BLaER1 (cell line): ENCODE measurements at regions not wholly inside any gene's neighbourhood (a gene's known extent, or its start where the extent isn't known, plus 50 kb on each side); places are given as distances from the start of the nearest gene placed in this dataset.
A peak's percentile ranks its signal among the peaks of the same experiment; 100 is the strongest.
"Not testable (repeated sequence)": the region's sequence is repeated elsewhere in the genome, so short reads cannot be mapped to it uniquely, and the experiment has no call there.

Experiments used
- H3K27ac ChIP-seq: shearing (Covaris generic); formaldehyde crosslinking; 2 replicates; pipeline ENCODE4 v1.8.1; 2022
- H3K27me3 ChIP-seq: shearing (Covaris generic); formaldehyde crosslinking; 2 replicates; pipeline ENCODE4 v1.8.1; 2022
- H3K36me3 ChIP-seq: shearing (Covaris generic); formaldehyde crosslinking; 2 replicates; pipeline ENCODE4 v1.8.1; 2022
- H3K4me1 ChIP-seq: shearing (Covaris generic); formaldehyde crosslinking; 2 replicates; pipeline ENCODE4 v1.8.1; 2022
- H3K4me2 ChIP-seq: shearing (Covaris generic); formaldehyde crosslinking; 2 replicates; pipeline ENCODE4 v1.8.1; 2022
- H3K4me3 ChIP-seq: shearing (Covaris generic); formaldehyde crosslinking; 2 replicates; pipeline ENCODE4 v1.8.1; 2022
- H3K9ac ChIP-seq: shearing (Covaris generic); formaldehyde crosslinking; 2 replicates; pipeline ENCODE4 v1.8.1; 2022
- H3K9me3 ChIP-seq: shearing (Covaris generic); formaldehyde crosslinking; 2 replicates; pipeline ENCODE4 v1.8.1; 2022
- H4K20me1 ChIP-seq: shearing (Covaris generic); formaldehyde crosslinking; 2 replicates; pipeline ENCODE4 v1.8.1; 2022
- Cebpa-rat ChIP-seq: shearing (Covaris generic); IDR thresholded peaks from 2 replicates; pipeline ENCODE4 v1.8.1; 2022

GRCh38 chr3:34140616-34141015, 342.2 kb downstream of the PDCD6IP start:
- no peak for TF ChIP-seq Cebpa-rat
- no peaks in the 10 kb centered on the region for H3K36me3 ChIP-seq
- no peak overlapping the region for H3K27ac ChIP-seq
- H3K9ac ChIP-seq: no peak overlapping the region
- H3K9me3 ChIP-seq: peaks cover 7% of the 10 kb centered on the region; the same call in 1 of the 2 replicates
- H3K4me2 ChIP-seq: no peak overlapping the region
- H3K4me1 ChIP-seq: peaks cover 6% of the 10 kb centered on the region; the same call in 1 of the 2 replicates
- no peaks in the 10 kb centered on the region for H3K27me3 ChIP-seq
- no peak overlapping the region for H3K4me3 ChIP-seq
- H4K20me1 ChIP-seq: no peaks in the 10 kb centered on the region

GRCh38 chr3:34141841-34142337, 343.5 kb downstream of the PDCD6IP start:
- H3K4me2 ChIP-seq: no peak overlapping the region
- H3K36me3 ChIP-seq: no peaks in the 10 kb centered on the region
- no peak overlapping the region for H3K27ac ChIP-seq
- TF ChIP-seq Cebpa-rat: no peak
- no peaks in the 10 kb centered on the region for H3K27me3 ChIP-seq
- no peak overlapping the region for H3K9ac ChIP-seq
- H4K20me1 ChIP-seq: no peaks in the 10 kb centered on the region
- peaks cover 6% of the 10 kb centered on the region; the same call in 1 of the 2 replicates for H3K4me1 ChIP-seq
- H3K9me3 ChIP-seq: peaks cover 5% of the 10 kb centered on the region; the same call in 1 of the 2 replicates
- H3K4me3 ChIP-seq: no peak overlapping the region

- Histone ChIP-seq H3K4me3 (no peak overlapping the region), H3K4me1 (peaks cover 6% of the 10 kb centered on the region; the same call in 1 of the 2 replicates), H3K36me3 (no peaks in the 10 kb centered on the region), H4K20me1 (no peaks in the 10 kb centered on the region), H3K27ac (no peak overlapping the region), H3K9me3 (no peaks in the 10 kb centered on the region), H3K9ac (no peak overlapping the region), H3K27me3 (no peaks in the 10 kb centered on the region), H3K4me2 (no peak overlapping the region)
- TF ChIP-seq Cebpa-rat: no peak
Observed at GRCh38 chr3:34145796-34146195, 347.4 kb downstream of the PDCD6IP start.

GRCh38 chr3:34146596-34146995, 348.2 kb downstream of the PDCD6IP start:
- Histone ChIP-seq H3K27me3 (no peaks in the 10 kb centered on the region), H3K27ac (no peak overlapping the region), H3K4me3 (no peak overlapping the region), H4K20me1 (no peaks in the 10 kb centered on the region), H3K9ac (no peak overlapping the region), H3K4me2 (no peak overlapping the region), H3K9me3 (no peaks in the 10 kb centered on the region), H3K36me3 (no peaks in the 10 kb centered on the region), H3K4me1 (peaks cover 6% of the 10 kb centered on the region; the same call in 1 of the 2 replicates)
- TF ChIP-seq Cebpa-rat: no peak

GRCh38 chr3:34150992-34151391, 352.6 kb downstream of the PDCD6IP start:
- no peak overlapping the region for H3K27ac ChIP-seq

GRCh38 chr3:34152656-34153055, 354.2 kb downstream of the PDCD6IP start:
- Histone ChIP-seq H3K27ac (no peak overlapping the region), H4K20me1 (no peaks in the 10 kb centered on the region), H3K4me1 (no peaks in the 10 kb centered on the region; the same call in 1 of the 2 replicates), H3K36me3 (no peaks in the 10 kb centered on the region), H3K9ac (no peak overlapping the region), H3K4me3 (no peak overlapping the region), H3K9me3 (no peaks in the 10 kb centered on the region), H3K27me3 (no peaks in the 10 kb centered on the region), H3K4me2 (no peak overlapping the region)
- TF ChIP-seq Cebpa-rat: no peak

More at GRCh38 chr3:34150992-34151391, 352.6 kb downstream of the PDCD6IP start:
- no peaks in the 10 kb centered on the region for H3K36me3 ChIP-seq
- no peak overlapping the region for H3K9ac ChIP-seq
- H3K4me3 ChIP-seq: no peak overlapping the region
- no peaks in the 10 kb centered on the region for H3K4me1 ChIP-seq
- H3K4me2 ChIP-seq: no peak overlapping the region
- no peak for TF ChIP-seq Cebpa-rat
- no peaks in the 10 kb centered on the region for H3K27me3 ChIP-seq
- H3K9me3 ChIP-seq: no peaks in the 10 kb centered on the region
- no peaks in the 10 kb centered on the region for H4K20me1 ChIP-seq

- Histone ChIP-seq H3K27ac (no peak overlapping the region), H3K4me2 (no peak overlapping the region), H4K20me1 (no peaks in the 10 kb centered on the region), H3K27me3 (no peaks in the 10 kb centered on the region), H3K9ac (no peak overlapping the region), H3K36me3 (no peaks in the 10 kb centered on the region), H3K4me1 (peaks cover 14% of the 10 kb centered on the region), H3K9me3 (no peaks in the 10 kb centered on the region), H3K4me3 (no peak overlapping the region)
- no peak for TF ChIP-seq Cebpa-rat
Observed at GRCh38 chr3:34155108-34155507, 356.7 kb downstream of the PDCD6IP start.

- TF ChIP-seq Cebpa-rat: no peak
Observed at GRCh38 chr3:34155666-34156065, 357.2 kb downstream of the PDCD6IP start.

GRCh38 chr3:34157491-34157890, 359.1 kb downstream of the PDCD6IP start:
- no peak for TF ChIP-seq Cebpa-rat
- Histone ChIP-seq H3K36me3 (no peaks in the 10 kb centered on the region), H3K27ac (no peak overlapping the region), H3K4me1 (peaks cover 20% of the 10 kb centered on the region), H3K4me3 (no peak overlapping the region), H3K9me3 (no peaks in the 10 kb centered on the region), H3K9ac (no peak overlapping the region), H3K27me3 (no peaks in the 10 kb centered on the region), H4K20me1 (no peaks in the 10 kb centered on the region), H3K4me2 (no peak overlapping the region)

More at GRCh38 chr3:34155666-34156065, 357.2 kb downstream of the PDCD6IP start:
- H3K4me3 ChIP-seq: no peak overlapping the region
- no peaks in the 10 kb centered on the region for H3K36me3 ChIP-seq
- H3K4me2 ChIP-seq: no peak overlapping the region
- H3K9ac ChIP-seq: no peak overlapping the region
- H3K9me3 ChIP-seq: no peaks in the 10 kb centered on the region
- H4K20me1 ChIP-seq: no peaks in the 10 kb centered on the region
- no peaks in the 10 kb centered on the region for H3K27me3 ChIP-seq
- H3K27ac ChIP-seq: no peak overlapping the region
- H3K4me1 ChIP-seq: peaks cover 19% of the 10 kb centered on the region

GRCh38 chr3:34159613-34160420, 361.4 kb downstream of the PDCD6IP start:
- peak overlapping the region; percentile 48 for H3K27ac ChIP-seq
- H3K36me3 ChIP-seq: no peaks in the 10 kb centered on the region
- peak overlapping the region; percentile 44 for H3K4me2 ChIP-seq
- TF ChIP-seq Cebpa-rat: no peak
- H3K9ac ChIP-seq: 0 out of 2 replicates have a peak overlapping the region, but pooled peaks have one; percentile 34
- no peak overlapping the region for H3K4me3 ChIP-seq
- no peaks in the 10 kb centered on the region for H3K9me3 ChIP-seq
- no peaks in the 10 kb centered on the region for H4K20me1 ChIP-seq
- peaks cover 20% of the 10 kb centered on the region for H3K4me1 ChIP-seq
- no peaks in the 10 kb centered on the region for H3K27me3 ChIP-seq

GRCh38 chr3:34169636-34170035, 371.2 kb downstream of the PDCD6IP start:
- H3K36me3 ChIP-seq, H3K4me3 ChIP-seq, H4K20me1 ChIP-seq, H3K4me2 ChIP-seq, H3K4me1 ChIP-seq, H3K9ac ChIP-seq, H3K27me3 ChIP-seq, H3K27ac ChIP-seq: not testable (repeated sequence)
- peaks cover 11% of the 10 kb centered on the region; the same call in 1 of the 2 replicates for H3K9me3 ChIP-seq
